DMS114 treated with DMSO at 0.1 percent for 48 hours (cell line): ENCODE measurements at regions not wholly inside any gene's neighbourhood (a gene's known extent, or its start where the extent isn't known, plus 50 kb on each side); places are given as distances from the start of the nearest gene placed in this dataset.

Source experiments
- DNase-seq: peaks from one replicate; lab custom pipeline; 2025; ENCODE audit not compliant: unreplicated experiment; lab: John Stamatoyannopoulos, UW

- no peak for DNase-seq
Observed at GRCh38 chr3:152053866-152054265, 180.4 kb downstream of the SUCNR1 start.

GRCh38 chr3:152054315-152054714, 180.9 kb downstream of the SUCNR1 start:
- DNase-seq = no peak

- no peak for DNase-seq
Observed at GRCh38 chr3:152056073-152056472, 182.6 kb downstream of the SUCNR1 start.

- DNase-seq = no peak
Observed at GRCh38 chr3:152056481-152056880, 183.0 kb downstream of the SUCNR1 start.

- no peak for DNase-seq
Observed at GRCh38 chr3:152056987-152057386, 183.5 kb downstream of the SUCNR1 start.

- DNase-seq = no peak
Observed at GRCh38 chr3:152058856-152059255, 185.4 kb downstream of the SUCNR1 start.

GRCh38 chr3:152060701-152061100, 187.3 kb downstream of the SUCNR1 start:
- no peak for DNase-seq

- no peak for DNase-seq
Observed at GRCh38 chr3:152061296-152061695, 187.9 kb downstream of the SUCNR1 start.

- DNase-seq = no peak
Observed at GRCh38 chr3:152069871-152070270, 196.4 kb downstream of the SUCNR1 start.

GRCh38 chr3:152071315-152071714, 197.4 kb upstream of the MBNL1 start:
- DNase-seq = no peak

- no peak for DNase-seq
Observed at GRCh38 chr3:152071924-152072323, 196.8 kb upstream of the MBNL1 start.

GRCh38 chr3:152073267-152073666, 195.5 kb upstream of the MBNL1 start:
- no peak for DNase-seq

GRCh38 chr3:152076148-152076547, 192.6 kb upstream of the MBNL1 start:
- DNase-seq = no peak

- no peak for DNase-seq
Observed at GRCh38 chr3:152079980-152080379, 188.7 kb upstream of the MBNL1 start.

- DNase-seq = no peak
Observed at GRCh38 chr3:152083135-152083534, 185.6 kb upstream of the MBNL1 start.

GRCh38 chr3:152084441-152085158, 184.1 kb upstream of the MBNL1 start:
- no peak for DNase-seq

- no peak for DNase-seq
Observed at GRCh38 chr3:152087153-152087552, 181.6 kb upstream of the MBNL1 start.

- DNase-seq = no peak
Observed at GRCh38 chr3:152089528-152089927, 179.2 kb upstream of the MBNL1 start.

GRCh38 chr3:152091725-152092124, 177.0 kb upstream of the MBNL1 start:
- no peak for DNase-seq

GRCh38 chr3:152093901-152094300, 174.8 kb upstream of the MBNL1 start:
- no peak for DNase-seq

GRCh38 chr3:152094406-152094805, 174.3 kb upstream of the MBNL1 start:
- DNase-seq = no peak

- DNase-seq = no peak
Observed at GRCh38 chr3:152095472-152095871, 173.3 kb upstream of the MBNL1 start.

GRCh38 chr3:152096280-152096906, 172.3 kb upstream of the MBNL1 start:
- DNase-seq = no peak
